H1 (cell line): ENCODE measurements at regions not wholly inside any gene's neighbourhood (a gene's known extent, or its start where the extent isn't known, plus 50 kb on each side); places are given as distances from the start of the nearest gene placed in this dataset.

Source experiments
- CTCF ChIA-PET: fragments of 300-600 bp; sonication (Branson Sonifier 250); formaldehyde crosslinking; loops from one replicate; lab custom pipeline; 2021; ENCODE audit not compliant: partially characterized antibody; lab: Charles Lee
- POLR2A ChIA-PET: fragments of 300-600 bp; sonication (Branson Sonifier 250); formaldehyde crosslinking; loops from one replicate; lab custom pipeline; 2021; ENCODE audit warnings: inconsistent platforms; ENCODE audit not compliant: partially characterized antibody; lab: Charles Lee
- DNase-seq, 2 experiments: peaks; one replicate each; pipeline versions ENCODE4 v3.0.0 to v3.0.0-alpha.2; 2010 to 2022; ENCODE audit warnings: low spot score in 2 of 2, low read depth in 1 of 2, mixed read lengths in 1 of 2
- FAIRE-seq: peaks from 2 replicates; lab custom pipeline; 2011; peaks lifted over from hg19 to GRCh38; lab: Jason Lieb, UNC
- H2AFZ ChIP-seq: 2 replicates; pipeline ENCODE4 v1.8.1; 2012; ENCODE audit warnings: low read length, inconsistent platforms
- H2AK5ac ChIP-seq: 2 replicates; pipeline ENCODE4 v1.6.1; 2013; ENCODE audit warnings: low read depth, low read length
- H2BK120ac ChIP-seq: replicated peaks from 2 replicates; pipeline ENCODE3; 2013; ENCODE audit warnings: low read depth, low read length, inconsistent platforms
- H2BK12ac ChIP-seq: 2 replicates; pipeline ENCODE4 v1.6.1; 2013; ENCODE audit warnings: low read depth, low read length
- H2BK15ac ChIP-seq: 2 replicates; pipeline ENCODE4 v1.6.1; 2013; ENCODE audit warnings: low read length
- H2BK20ac ChIP-seq: 2 replicates; pipeline ENCODE4 v1.6.1; 2013; ENCODE audit warnings: low read length
- H2BK5ac ChIP-seq: 2 replicates; pipeline ENCODE4 v1.6.1; 2013; ENCODE audit warnings: low read depth, low read length
- H3K14ac ChIP-seq: 2 replicates; pipeline ENCODE4 v1.6.1; 2013; ENCODE audit warnings: inconsistent platforms; ENCODE audit not compliant: insufficient read length
- H3K18ac ChIP-seq: 2 replicates; pipeline ENCODE4 v1.6.1; 2013; ENCODE audit warnings: low read length; ENCODE audit errors: extremely low read depth
- H3K23ac ChIP-seq: 2 replicates; pipeline ENCODE4 v1.6.1; 2013; ENCODE audit warnings: inconsistent platforms; ENCODE audit not compliant: insufficient read length
- H3K23me2 ChIP-seq: 2 replicates; pipeline ENCODE4 v1.6.1; 2013; ENCODE audit warnings: low read depth, low read length
- H3K27ac ChIP-seq: 2 replicates; pipeline ENCODE4 v1.6.1; 2011; ENCODE audit warnings: low read depth, low read length, inconsistent platforms
- H3K27me3 ChIP-seq, 4 experiments: replicated peaks in 1 of 4; 1 replicate in 1 of 4; 2 replicates in 3 of 4; pipeline versions ENCODE4 v1.6.1 to v1.8.1; 2011 to 2013; ENCODE audit warnings: low read length in 3 of 4, mild to moderate bottlenecking in 3 of 4, inconsistent platforms in 2 of 4, mixed read lengths in 2 of 4, moderate library complexity in 1 of 4; ENCODE audit not compliant: control insufficient read depth in 3 of 4, insufficient read depth in 3 of 4; ENCODE audit errors: extremely low read depth in 1 of 4
- H3K36me3 ChIP-seq, 4 experiments: 2 replicates each; pipeline versions ENCODE4 v1.6.1 to v1.8.1; 2011 to 2013; ENCODE audit warnings: mild to moderate bottlenecking in 4 of 4, low read length in 3 of 4, moderate library complexity in 2 of 4, control low read depth in 1 of 4, inconsistent platforms in 1 of 4; ENCODE audit not compliant: insufficient read depth in 4 of 4, control insufficient read depth in 2 of 4
- H3K4ac ChIP-seq: replicated peaks from 2 replicates; pipeline ENCODE3; 2013; ENCODE audit warnings: low read length, low read depth, mixed read lengths, inconsistent platforms; ENCODE audit not compliant: insufficient read length
- H3K4me1 ChIP-seq, 4 experiments: replicated peaks in 1 of 4; 1 replicate in 1 of 4; 2 replicates in 3 of 4; pipeline versions ENCODE4 v1.6.1 to v1.8.1; 2011 to 2013; ENCODE audit warnings: low read length in 3 of 4, inconsistent platforms in 2 of 4, mixed read lengths in 1 of 4; ENCODE audit not compliant: insufficient read depth in 4 of 4, control insufficient read depth in 3 of 4
- H3K4me2 ChIP-seq, 2 experiments: 2 replicates each; pipeline versions ENCODE4 v1.6.1 to v1.8.1; 2011 to 2013; ENCODE audit warnings: low read depth in 2 of 2, low read length in 2 of 2, control low read depth in 1 of 2, inconsistent platforms in 1 of 2, mild to moderate bottlenecking in 1 of 2; ENCODE audit not compliant: insufficient read depth in 1 of 2
- H3K4me3 ChIP-seq, 4 experiments: fragments of 200-600, 300-600 bp in 1 of 4; sonication (generic), shearing (Covaris generic), sonication (Bioruptor Twin) in 1 of 4; 2 replicates each; pipeline versions ENCODE4 v1.5.1 to v1.8.1; 2011 to 2016; ENCODE audit warnings: low read length in 4 of 4, low read depth in 3 of 4, control low read depth in 2 of 4, inconsistent platforms in 2 of 4, mild to moderate bottlenecking in 2 of 4, mixed read lengths in 1 of 4, moderate library complexity in 1 of 4; ENCODE audit not compliant: insufficient read depth in 2 of 4; ENCODE audit errors: extremely low read depth in 1 of 4
- H3K56ac ChIP-seq: replicated peaks from 2 replicates; pipeline ENCODE3; 2013; ENCODE audit warnings: low read depth, mild to moderate bottlenecking, mixed read lengths, low read length, inconsistent platforms; ENCODE audit not compliant: insufficient read length
- H3K79me1 ChIP-seq: 2 replicates; pipeline ENCODE4 v1.6.1; 2013; ENCODE audit warnings: low read depth, low read length, control low read depth
- H3K79me2 ChIP-seq, 2 experiments: 2 replicates each; pipeline versions ENCODE4 v1.6.1 to v1.8.1; 2012 to 2013; ENCODE audit warnings: low read length in 2 of 2, mild to moderate bottlenecking in 2 of 2, inconsistent platforms in 1 of 2; ENCODE audit not compliant: insufficient read depth in 2 of 2, control insufficient read depth in 1 of 2
- H3K9ac ChIP-seq, 4 experiments: replicated peaks in 1 of 4; 1 replicate in 1 of 4; 2 replicates in 3 of 4; pipeline versions ENCODE4 v1.6.1 to v1.8.1; 2011 to 2013; ENCODE audit warnings: low read depth in 3 of 4, low read length in 3 of 4, control low read depth in 2 of 4, mild to moderate bottlenecking in 2 of 4, moderate library complexity in 2 of 4, inconsistent platforms in 1 of 4; ENCODE audit errors: extremely low read depth in 1 of 4
- H3K9me3 ChIP-seq, 2 experiments: 2 replicates each; pipeline versions ENCODE4 v1.6.1 to v1.8.1; 2012 to 2013; ENCODE audit warnings: mild to moderate bottlenecking in 2 of 2, moderate library complexity in 2 of 2, control low read depth in 1 of 2, inconsistent platforms in 1 of 2, low read depth in 1 of 2, low read length in 1 of 2, mixed read lengths in 1 of 2; ENCODE audit not compliant: insufficient read depth in 2 of 2
- H4K20me1 ChIP-seq, 2 experiments: replicated peaks in 1 of 2; 2 replicates each; pipeline versions ENCODE3 to v1.8.1; 2011 to 2013; ENCODE audit warnings: inconsistent platforms in 2 of 2, low read length in 2 of 2, mild to moderate bottlenecking in 1 of 2; ENCODE audit not compliant: insufficient read depth in 2 of 2, control insufficient read depth in 1 of 2
- H4K5ac ChIP-seq: 2 replicates; pipeline ENCODE4 v1.6.1; 2013; ENCODE audit warnings: low read length, low read depth, mixed read lengths, inconsistent platforms; ENCODE audit not compliant: insufficient read length
- H4K8ac ChIP-seq: 2 replicates; pipeline ENCODE4 v1.8.0; 2013; ENCODE audit warnings: mild to moderate bottlenecking, moderate library complexity, low read length, inconsistent platforms; ENCODE audit not compliant: insufficient read depth; ENCODE audit errors: extremely low read depth
- H4K91ac ChIP-seq: replicated peaks from 2 replicates; pipeline ENCODE3; 2013; ENCODE audit warnings: low read length, mixed read lengths, inconsistent platforms; ENCODE audit not compliant: insufficient read length
- CTBP2 ChIP-seq: IDR thresholded peaks from 2 replicates; pipeline ENCODE4 v1.7.0; 2011; ENCODE audit warnings: borderline replicate concordance, mild to moderate bottlenecking, moderate library complexity, mixed read lengths, low read length; ENCODE audit not compliant: insufficient read depth, insufficient read length
- GABPA ChIP-seq: IDR thresholded peaks from 2 replicates; pipeline ENCODE4 v1.6.1; 2011; ENCODE audit warnings: mild to moderate bottlenecking, low read length, moderate library complexity, borderline replicate concordance; ENCODE audit not compliant: insufficient read depth
- GTF2F1 ChIP-seq: IDR thresholded peaks from 2 replicates; pipeline ENCODE4 v1.6.1; 2012; ENCODE audit warnings: low read depth, low read length, improper control_type of control experiment, borderline replicate concordance
- HDAC2 ChIP-seq, 2 experiments: fragments of 300-600 bp in 1 of 2; sonication (generic) in 1 of 2; IDR thresholded peaks; 2 replicates each; pipeline ENCODE4 v1.6.1; 2011 to 2012; ENCODE audit warnings: low read depth in 2 of 2, low read length in 2 of 2, mild to moderate bottlenecking in 2 of 2, moderate library complexity in 2 of 2, borderline replicate concordance in 1 of 2, inconsistent platforms in 1 of 2
- HDAC6 ChIP-seq: IDR thresholded peaks from one replicate; pipeline ENCODE4 v1.7.1; 2012; ENCODE audit warnings: low read depth, mild to moderate bottlenecking, inconsistent platforms, low read length, moderate library complexity
- JUN ChIP-seq: IDR thresholded peaks from 2 replicates; pipeline ENCODE4 v1.6.1; 2011; ENCODE audit warnings: low read depth, mild to moderate bottlenecking, improper control_type of control experiment, low read length
- NRF1 ChIP-seq: IDR thresholded peaks from 2 replicates; pipeline ENCODE4 v1.6.1; 2011; ENCODE audit warnings: mild to moderate bottlenecking, low read depth, low read length, improper control_type of control experiment
- POLR2AphosphoS5 ChIP-seq: IDR thresholded peaks from 2 replicates; pipeline ENCODE4 v1.6.1; 2011; ENCODE audit warnings: low read depth, low read length
- SAP30 ChIP-seq: fragments of 300-600 bp; sonication (generic); IDR thresholded peaks from 2 replicates; pipeline ENCODE4 v1.7.1; 2012; ENCODE audit warnings: low read length, moderate library complexity, mild to moderate bottlenecking, inconsistent platforms; ENCODE audit not compliant: insufficient read depth, insufficient replicate concordance
- SIN3A ChIP-seq, 2 experiments: IDR thresholded peaks in 1 of 2; conservative IDR thresholded peaks in 1 of 2; 2 replicates each; pipeline ENCODE4 v1.6.1; 2011 to 2012; ENCODE audit warnings: low read length in 2 of 2, improper control_type of control experiment in 1 of 2, low read depth in 1 of 2, mild to moderate bottlenecking in 1 of 2
- SP1 ChIP-seq: IDR thresholded peaks from 2 replicates; pipeline ENCODE4 v1.6.1; 2011; ENCODE audit warnings: low read depth, low read length
- TAF7 ChIP-seq: optimal IDR thresholded peaks from 2 replicates; pipeline ENCODE3; 2011; ENCODE audit warnings: low read depth, mild to moderate bottlenecking, inconsistent platforms, low read length, moderate library complexity, borderline replicate concordance
- WGBS, 2 experiments: shearing (Covaris generic) in 1 of 2; methylation state at CpG; one replicate each; pipeline versions ENCODE4 v1.1.6 to v1.1.7; 2013 to 2015; ENCODE audit warnings: low lambda C conversion rate in 2 of 2, mixed read lengths in 2 of 2, inconsistent platforms in 1 of 2, low coverage in 1 of 2, missing lambda C conversion rate in 1 of 2; ENCODE audit not compliant: insufficient replicate concordance in 2 of 2, insufficient coverage in 1 of 2, insufficient read length in 1 of 2; ENCODE audit errors: extremely low coverage in 1 of 2, missing lambda C conversion rate in 1 of 2; 5-methylcytosine and 5-hydroxymethylcytosine counted together
- TF ChIP-seq, protein P1 (sequence below): IDR thresholded peaks from 2 replicates; pipeline ENCODE4 v1.6.1; 2012; ENCODE audit warnings: inconsistent platforms

DNA sequence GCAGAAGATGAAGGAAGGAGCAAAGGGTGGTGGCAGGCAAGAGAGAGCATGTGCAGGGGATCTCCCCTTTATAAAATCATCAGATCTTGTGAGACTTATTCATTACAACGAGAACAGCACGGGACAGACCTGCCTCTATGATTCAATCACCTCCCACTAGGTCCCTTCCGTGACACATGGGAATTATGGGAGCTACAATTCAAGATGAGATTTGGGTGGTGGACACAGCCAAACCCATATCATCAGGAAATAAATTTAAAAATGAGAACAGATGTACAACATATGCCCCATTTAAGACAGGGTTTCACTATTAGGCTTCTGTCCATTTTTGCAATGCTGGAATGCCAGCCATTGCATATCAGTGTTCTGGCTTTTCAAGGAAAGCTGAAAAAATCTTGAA, 346.7 kb upstream of the SLIT2 start:
- H3K36me3 ChIP-seq: no peaks in the 10 kb centered on the region
- H3K4me3 ChIP-seq: no peak overlapping the region
- no peak overlapping the region for H3K18ac ChIP-seq
- H2AK5ac ChIP-seq: no peak overlapping the region
- no peak overlapping the region for H3K56ac ChIP-seq
- no peak overlapping the region for H2BK20ac ChIP-seq
- no peaks in the 10 kb centered on the region for H4K20me1 ChIP-seq
- H3K9ac ChIP-seq: no peak overlapping the region
- no peak overlapping the region for H3K4ac ChIP-seq
- H2AFZ ChIP-seq: no peak overlapping the region
- no peak overlapping the region for H2BK12ac ChIP-seq
- CTCF ChIA-PET: interaction anchor here (1.1 kb wide), 1 partner anchor 10 kb away, joined by 4 read pairs; no protein-coding TSS in a partner anchor
- no peak overlapping the region for H3K14ac ChIP-seq
- H3K23me2 ChIP-seq: no peaks in the 10 kb centered on the region
- 94% methylated on average over 3 of the region's 3 CpGs; no CpG with 5 or more reads in 1 of the 2 experiments for WGBS, 2 experiments
- no peak overlapping the region for H4K91ac ChIP-seq
- no peaks in the 10 kb centered on the region for H3K4me1 ChIP-seq
- H4K5ac ChIP-seq: no peak overlapping the region
- no peak overlapping the region for H2BK120ac ChIP-seq
- H3K4me2 ChIP-seq: no peak overlapping the region
- FAIRE-seq (no peak), DNase-seq (no peak)
- no peak overlapping the region for H4K8ac ChIP-seq
- POLR2A ChIA-PET: interaction anchor here (1.3 kb wide), 1 partner anchor 348 kb away, joined by 3 read pairs; no protein-coding TSS in a partner anchor
- H3K23ac ChIP-seq: no peak overlapping the region
- no peak overlapping the region for H3K27ac ChIP-seq
- H2BK15ac ChIP-seq: no peak overlapping the region
- no peaks in the 10 kb centered on the region for H3K79me2 ChIP-seq
- H3K79me1 ChIP-seq: no peaks in the 10 kb centered on the region
- no peaks in the 10 kb centered on the region for H3K9me3 ChIP-seq
- H2BK5ac ChIP-seq: no peak overlapping the region
- H3K27me3 ChIP-seq: no peaks in the 10 kb centered on the region
- TF ChIP-seq SAP30: no peak
- TF ChIP-seq SP1: no peak
- no peak for TF ChIP-seq GTF2F1
- no peak for TF ChIP-seq POLR2AphosphoS5
- no peak for TF ChIP-seq SIN3A (conservative IDR thresholded peaks at IDR 0.05 in 1 of 2, IDR thresholded peaks at IDR 0.05 in 1 of 2; ENCODE audit: low read depth in 1 of 2, low read length in 2 of 2)
- TF ChIP-seq CTBP2: no peak
- TF ChIP-seq GABPA: no peak
- no peak for TF ChIP-seq TAF7
- TF ChIP-seq HDAC2 (IDR thresholded peaks at IDR 0.05; ENCODE audit: borderline replicate concordance in 1 of 2, low read depth in 2 of 2, low read length in 2 of 2): no peak
- TF ChIP-seq JUN: no peak
- TF ChIP-seq HDAC6: no peak
- TF ChIP-seq NRF1: no peak
- TF ChIP-seq, protein P1, sequence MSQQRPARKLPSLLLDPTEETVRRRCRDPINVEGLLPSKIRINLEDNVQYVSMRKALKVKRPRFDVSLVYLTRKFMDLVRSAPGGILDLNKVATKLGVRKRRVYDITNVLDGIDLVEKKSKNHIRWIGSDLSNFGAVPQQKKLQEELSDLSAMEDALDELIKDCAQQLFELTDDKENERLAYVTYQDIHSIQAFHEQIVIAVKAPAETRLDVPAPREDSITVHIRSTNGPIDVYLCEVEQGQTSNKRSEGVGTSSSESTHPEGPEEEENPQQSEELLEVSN: no peak
